GM23248 (cell line): ENCODE measurements at regions not wholly inside any gene's neighbourhood (a gene's known extent, or its start where the extent isn't known, plus 50 kb on each side); places are given as distances from the start of the nearest gene placed in this dataset.

Experiments
- DNase-seq: peaks from one replicate; pipeline ENCODE4 v3.0.0-alpha.2; 2015
- H2AFZ ChIP-seq: fragments of 200-600 bp; sonication (generic); 2 replicates; pipeline ENCODE4 v1.6.1; 2016; ENCODE audit warnings: antibody characterized with exemption
- H3F3A ChIP-seq: fragments of 200-600 bp; sonication (generic); 2 replicates; pipeline ENCODE4 v1.6.1; 2016; ENCODE audit warnings: mild to moderate bottlenecking, antibody characterized with exemption, mixed run types; ENCODE audit not compliant: insufficient read depth
- H3K27ac ChIP-seq: fragments of 200-600 bp; sonication (generic); 2 replicates; pipeline ENCODE4 v1.5.1; 2016; ENCODE audit warnings: mild to moderate bottlenecking
- H3K27me3 ChIP-seq: fragments of 200-600 bp; sonication (generic); replicated peaks from 2 replicates; pipeline ENCODE4 v1.6.1; 2016; ENCODE audit warnings: mild to moderate bottlenecking; ENCODE audit not compliant: insufficient read depth
- H3K36me3 ChIP-seq: fragments of 200-600 bp; sonication (generic); 2 replicates; pipeline ENCODE4 v1.6.1; 2016; ENCODE audit warnings: low read depth, mild to moderate bottlenecking
- H3K4me1 ChIP-seq: fragments of 200-600 bp; sonication (generic); 2 replicates; pipeline ENCODE4 v1.6.1; 2016; ENCODE audit warnings: mild to moderate bottlenecking; ENCODE audit not compliant: insufficient read depth
- H3K4me2 ChIP-seq: fragments of 200-600 bp; sonication (generic); one replicate; pipeline ENCODE4 v1.6.1; 2016; ENCODE audit warnings: mild to moderate bottlenecking; ENCODE audit not compliant: unreplicated experiment
- H3K4me3 ChIP-seq: fragments of 200-600 bp; sonication (generic); 2 replicates; pipeline ENCODE4 v1.5.1; 2016; ENCODE audit warnings: mild to moderate bottlenecking
- H3K79me2 ChIP-seq: fragments of 200-600 bp; sonication (generic); 2 replicates; pipeline ENCODE4 v1.6.1; 2016; ENCODE audit warnings: mild to moderate bottlenecking; ENCODE audit not compliant: insufficient read depth
- H3K9ac ChIP-seq: fragments of 200-600 bp; sonication (generic); 2 replicates; pipeline ENCODE4 v1.6.1; 2016; ENCODE audit warnings: mild to moderate bottlenecking
- H3K9me2 ChIP-seq: fragments of 200-600 bp; sonication (generic); 2 replicates; pipeline ENCODE4 v1.6.1; 2016; ENCODE audit warnings: mixed run types, mild to moderate bottlenecking, moderate library complexity; ENCODE audit not compliant: insufficient read depth
- H3K9me3 ChIP-seq: fragments of 200-600 bp; sonication (generic); one replicate; pipeline ENCODE4 v1.6.1; 2017; ENCODE audit warnings: low read depth
- H4K20me1 ChIP-seq: fragments of 200-600 bp; sonication (generic); 2 replicates; pipeline ENCODE4 v1.6.0; 2016; ENCODE audit not compliant: insufficient read depth
- EZH2 ChIP-seq: fragments of 200-600 bp; sonication (generic); IDR thresholded peaks from 2 replicates; pipeline ENCODE4 v1.6.1; 2018; ENCODE audit warnings: antibody characterized with exemption, mild to moderate bottlenecking; ENCODE audit not compliant: insufficient read depth, poor library complexity, severe bottlenecking
- EZH2phosphoT487 ChIP-seq: fragments of 200-600 bp; sonication (generic); IDR thresholded peaks from 2 replicates; pipeline ENCODE4 v1.6.1; 2018; ENCODE audit warnings: antibody characterized with exemption, moderate library complexity, mild to moderate bottlenecking, low read depth; ENCODE audit not compliant: insufficient read depth
- WGBS, 2 experiments: methylation state at CpG; one replicate each; pipeline ENCODE4 v1.1.6; 2015 to 2017; ENCODE audit warnings: low lambda C conversion rate in 2 of 2, low coverage in 1 of 2; ENCODE audit errors: missing lambda C conversion rate in 2 of 2; 5-methylcytosine and 5-hydroxymethylcytosine counted together
- in situ Hi-C: fragments of 300-500 bp; cut with MboI; formaldehyde crosslinking; loops from 2 replicates; pipeline ENCODE4 v1.15.0; 2020

- Histone ChIP-seq H3K27me3 (peaks cover 9% of the 10 kb centered on the region), H3K27ac (no peak overlapping the region), H3K4me2 (no peak overlapping the region), H3K36me3 (no peaks in the 10 kb centered on the region), H2AFZ (no peak overlapping the region), H3F3A (no peaks in the 10 kb centered on the region), H3K9me2 (no peaks in the 10 kb centered on the region), H4K20me1 (no peaks in the 10 kb centered on the region), H3K9me3 (no peaks in the 10 kb centered on the region), H3K4me1 (peaks cover 19% of the 10 kb centered on the region; the same call in 1 of the 2 replicates), H3K9ac (no peak overlapping the region), H3K79me2 (no peaks in the 10 kb centered on the region), H3K4me3 (no peak overlapping the region)
- no peak for DNase-seq
- TF ChIP-seq EZH2 (no peak), EZH2phosphoT487 (no peak)
- in situ Hi-C loops, result no loop called here
Observed at GRCh38 chr1:38223391-38223790, 176.8 kb upstream of the POU3F1 start.

DNA sequence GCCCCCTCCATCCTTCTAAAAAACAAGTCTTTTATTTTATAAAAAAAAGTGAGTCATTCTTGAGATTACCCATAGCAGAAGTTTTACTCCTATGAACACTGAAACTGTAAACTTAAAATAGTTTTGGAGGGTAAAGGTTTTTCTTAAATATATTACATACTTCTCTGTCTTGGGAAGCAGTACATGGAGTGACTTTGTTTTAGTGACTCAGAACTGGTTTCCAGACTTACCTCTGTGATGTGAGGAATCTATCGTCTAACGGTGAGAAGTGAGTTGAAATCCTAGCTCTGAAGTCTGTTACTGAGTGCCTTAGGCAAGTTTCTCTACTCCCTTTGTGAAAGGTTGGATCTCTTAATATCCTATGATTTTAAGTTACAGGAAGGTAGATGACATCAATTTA, 176.3 kb upstream of the POU3F1 start:
- H3K27me3 ChIP-seq, result peaks cover 9% of the 10 kb centered on the region; the same call in 1 of the 2 replicates
- no peak for DNase-seq
- no peaks in the 10 kb centered on the region for H3K36me3 ChIP-seq
- no peak overlapping the region for H3K4me2 ChIP-seq
- no peaks in the 10 kb centered on the region for H3K79me2 ChIP-seq
- H4K20me1 ChIP-seq, result no peaks in the 10 kb centered on the region
- WGBS, 2 experiments, result 47 to 57% methylated on average over 2 of the region's 2 CpGs
- no peak overlapping the region for H3K27ac ChIP-seq
- no peaks in the 10 kb centered on the region for H3F3A ChIP-seq
- no peak overlapping the region for H3K9ac ChIP-seq
- no peaks in the 10 kb centered on the region for H3K9me3 ChIP-seq
- in situ Hi-C loops, result no loop called here
- H3K4me3 ChIP-seq, result no peak overlapping the region
- TF ChIP-seq EZH2 (no peak), EZH2phosphoT487 (no peak)
- H2AFZ ChIP-seq, result no peak overlapping the region
- peaks cover 19% of the 10 kb centered on the region; the same call in 1 of the 2 replicates for H3K4me1 ChIP-seq
- H3K9me2 ChIP-seq, result no peaks in the 10 kb centered on the region

GRCh38 chr1:38221006-38221649, 174.5 kb upstream of the POU3F1 start:
- peak overlapping the region; percentile 16; the same call in 1 of the 2 replicates for H2AFZ ChIP-seq

DNA sequence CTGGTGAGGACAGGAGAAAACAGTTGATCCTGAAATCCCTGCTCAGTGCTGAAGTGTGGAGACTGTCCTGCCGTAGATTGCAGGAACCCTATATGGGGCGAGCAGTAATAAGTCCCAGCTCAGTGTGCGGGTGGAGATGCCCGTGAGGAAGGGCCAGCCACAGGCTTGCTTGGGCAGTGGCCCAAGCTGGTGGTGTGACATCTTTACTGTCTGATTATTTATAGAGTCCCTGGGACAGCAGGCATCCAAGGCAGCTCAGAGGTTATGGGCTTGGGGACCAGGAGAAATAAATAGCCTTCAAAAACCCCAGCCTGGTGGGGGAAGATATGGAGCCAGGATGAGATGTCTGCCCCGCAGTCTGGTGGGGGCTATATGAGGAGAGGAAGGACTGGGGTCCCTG, 170.7 kb upstream of the POU3F1 start:
- WGBS, 2 experiments, result 32 to 36% methylated on average over 4 to 5 of the region's 5 CpGs
- in situ Hi-C loops, result no loop called here
- DNase-seq, result no peak

More at GRCh38 chr1:38221006-38221649, 174.5 kb upstream of the POU3F1 start:
- no peaks in the 10 kb centered on the region for H3K36me3 ChIP-seq
- peak; percentile 79 for DNase-seq
- in situ Hi-C loops, result no loop called here
- H3K4me3 ChIP-seq, result no peak overlapping the region
- no peaks in the 10 kb centered on the region for H3F3A ChIP-seq
- peaks cover 21% of the 10 kb centered on the region for H3K27me3 ChIP-seq
- H4K20me1 ChIP-seq, result no peaks in the 10 kb centered on the region
- H3K9ac ChIP-seq, result no peak overlapping the region
- H3K27ac ChIP-seq, result no peak overlapping the region
- no peaks in the 10 kb centered on the region for H3K79me2 ChIP-seq
- H3K4me1 ChIP-seq, result peaks cover 19% of the 10 kb centered on the region; the same call in 1 of the 2 replicates
- WGBS, 2 experiments, result 1% methylated on average over 9 of the region's 9 CpGs
- no peaks in the 10 kb centered on the region for H3K9me2 ChIP-seq
- H3K4me2 ChIP-seq, result peak overlapping the region; percentile 34
- TF ChIP-seq EZH2phosphoT487 (no peak), EZH2 (no peak)
- H3K9me3 ChIP-seq, result no peaks in the 10 kb centered on the region

More for the DNA sequence above, 170.7 kb upstream of the POU3F1 start:
- Histone ChIP-seq H3K9me3 (no peaks in the 10 kb centered on the region), H2AFZ (no peak overlapping the region), H3K4me3 (no peak overlapping the region), H3K4me1 (peaks cover 19% of the 10 kb centered on the region; the same call in 1 of the 2 replicates), H4K20me1 (no peaks in the 10 kb centered on the region), H3K9ac (no peak overlapping the region), H3F3A (no peaks in the 10 kb centered on the region), H3K36me3 (no peaks in the 10 kb centered on the region), H3K27ac (no peak overlapping the region), H3K27me3 (peaks cover 33% of the 10 kb centered on the region), H3K79me2 (no peaks in the 10 kb centered on the region), H3K4me2 (no peak overlapping the region), H3K9me2 (no peaks in the 10 kb centered on the region)
- no peak for TF ChIP-seq EZH2phosphoT487
- TF ChIP-seq EZH2, result no peak
